ENCODE measurements at regions not wholly inside any gene's neighbourhood (a gene's known extent, or its start where the extent isn't known, plus 50 kb on each side); places are given as distances from the start of the nearest gene placed in this dataset.

DNA sequence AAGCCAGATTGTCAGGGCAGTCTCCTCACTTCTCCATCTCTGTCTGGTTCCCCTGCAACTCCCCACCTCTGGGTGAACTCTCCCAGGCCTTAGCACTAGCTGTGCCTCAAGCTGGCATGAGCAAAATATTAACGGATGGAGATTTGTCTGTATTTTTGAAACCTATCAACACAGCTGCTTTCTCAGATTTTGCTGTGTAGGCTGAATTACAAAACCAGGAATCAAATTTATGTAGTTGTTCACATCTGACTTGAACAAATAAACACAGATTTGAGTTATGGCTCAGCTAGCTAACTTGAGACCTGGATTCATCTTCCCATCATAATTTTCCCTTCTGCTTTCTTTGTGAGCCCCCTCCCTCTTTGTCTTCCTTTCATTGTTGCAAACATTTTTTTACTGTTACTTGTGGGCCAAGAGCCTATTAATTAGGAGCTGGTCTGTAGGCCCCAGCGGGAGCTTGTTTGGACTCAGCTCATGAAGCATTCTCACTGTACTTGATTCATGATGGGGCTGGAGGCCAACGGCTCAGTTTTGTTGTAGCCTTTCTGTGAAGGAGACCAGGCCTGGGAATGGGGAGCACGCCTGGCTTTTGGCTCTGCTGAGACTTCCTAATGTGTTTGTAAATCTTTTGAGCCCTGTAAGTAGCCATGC lies 164.1 kb upstream of the GATA6 start:
- H3K4me1 Mint-ChIP-seq (ENCODE audit: low read depth) = no peaks in the 10 kb centered on the region
- no peak for DNase-seq (ENCODE audit: low spot score)
- no peaks in the 10 kb centered on the region for H3K9me3 Mint-ChIP-seq
- no peak overlapping the region for H3K27ac Mint-ChIP-seq
- H3K36me3 Mint-ChIP-seq (ENCODE audit: low read depth) = no peaks in the 10 kb centered on the region
- no peak overlapping the region for H3K4me3 Mint-ChIP-seq (ENCODE audit: low read depth)
- intact Hi-C loops (cut with micrococcal nuclease) = no loop called here
- no peaks in the 10 kb centered on the region for H3K27me3 Mint-ChIP-seq (ENCODE audit: low read depth)

DNA sequence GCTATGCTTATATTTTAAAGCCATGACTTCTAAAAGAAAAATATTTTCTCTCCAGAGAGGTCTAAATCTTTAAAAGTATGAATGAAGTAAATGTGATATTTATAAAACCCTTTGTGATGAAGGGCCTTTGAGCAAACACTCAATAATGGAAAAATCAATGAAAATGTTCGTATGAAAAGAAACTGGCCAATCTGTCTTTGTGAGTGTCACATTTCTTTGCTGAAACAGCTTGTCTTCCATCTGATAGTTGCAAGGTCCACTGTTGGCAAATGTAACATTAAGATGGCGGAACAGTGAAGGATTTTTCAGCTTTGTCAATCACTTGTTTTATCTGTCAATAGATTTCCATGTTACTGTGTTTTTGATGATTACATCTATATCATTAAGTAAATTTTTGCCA lies 162.9 kb upstream of the GATA6 start:
- no peaks in the 10 kb centered on the region for H3K9me3 Mint-ChIP-seq
- H3K4me3 Mint-ChIP-seq (ENCODE audit: low read depth) = no peak overlapping the region
- no peak overlapping the region for H3K27ac Mint-ChIP-seq
- intact Hi-C loops (cut with micrococcal nuclease) = no loop called here
- DNase-seq (ENCODE audit: low spot score) = no peak
- no peaks in the 10 kb centered on the region for H3K36me3 Mint-ChIP-seq (ENCODE audit: low read depth)
- no peaks in the 10 kb centered on the region for H3K4me1 Mint-ChIP-seq (ENCODE audit: low read depth)
- H3K27me3 Mint-ChIP-seq (ENCODE audit: low read depth) = no peaks in the 10 kb centered on the region

DNA sequence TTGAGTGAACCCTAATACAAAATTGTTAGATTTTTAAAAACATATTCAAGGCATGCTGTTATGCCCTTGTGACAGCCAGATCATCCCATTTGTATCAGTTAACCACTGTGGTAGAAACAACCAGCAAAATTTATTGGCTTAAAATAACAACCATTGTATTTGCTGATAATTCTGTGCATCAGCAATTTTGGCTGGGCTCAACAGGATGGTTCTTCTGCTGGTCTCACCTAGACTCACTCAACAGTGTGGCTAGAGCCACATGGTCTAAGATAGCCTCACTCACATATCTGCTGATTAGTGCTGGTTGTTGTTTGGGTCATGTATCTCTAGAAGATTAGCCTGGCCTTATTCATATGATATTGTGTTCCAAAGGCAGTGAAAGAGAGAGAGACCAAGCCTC lies 160.1 kb upstream of the GATA6 start:
- H3K27me3 Mint-ChIP-seq (ENCODE audit: low read depth) = no peaks in the 10 kb centered on the region
- H3K9me3 Mint-ChIP-seq = no peaks in the 10 kb centered on the region
- no peak overlapping the region for H3K4me3 Mint-ChIP-seq (ENCODE audit: low read depth)
- no peaks in the 10 kb centered on the region for H3K4me1 Mint-ChIP-seq (ENCODE audit: low read depth)
- DNase-seq (ENCODE audit: low spot score) = no peak
- no peaks in the 10 kb centered on the region for H3K36me3 Mint-ChIP-seq (ENCODE audit: low read depth)
- intact Hi-C loops (cut with micrococcal nuclease) = no loop called here
- no peak overlapping the region for H3K27ac Mint-ChIP-seq

DNA sequence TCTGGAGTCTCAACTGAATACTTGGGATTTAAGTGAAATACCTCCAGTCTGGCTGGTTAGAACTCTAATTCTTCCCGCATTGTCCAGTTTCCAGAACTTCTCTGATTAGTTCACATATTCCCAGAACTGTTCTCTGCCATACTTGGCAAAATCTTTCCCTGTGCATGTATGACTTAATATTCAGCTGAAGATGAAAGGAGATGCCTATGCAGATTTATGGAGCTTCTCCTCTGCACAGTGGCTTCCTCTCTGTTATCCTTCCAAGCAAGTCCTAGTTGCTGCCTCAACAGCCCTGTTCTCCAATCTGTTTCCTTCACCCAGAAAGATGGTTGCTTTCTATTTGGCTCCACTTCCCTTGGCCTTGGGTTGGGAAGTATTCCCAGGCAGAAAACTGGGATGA lies 155.4 kb upstream of the GATA6 start:
- Mint-ChIP-seq H3K4me1 (ENCODE audit: low read depth) (no peaks in the 10 kb centered on the region), H3K9me3 (no peaks in the 10 kb centered on the region), H3K27ac (no peak overlapping the region), H3K4me3 (ENCODE audit: low read depth) (no peak overlapping the region), H3K27me3 (ENCODE audit: low read depth) (no peaks in the 10 kb centered on the region), H3K36me3 (ENCODE audit: low read depth) (no peaks in the 10 kb centered on the region)
- intact Hi-C loops (cut with micrococcal nuclease) = no loop called here
- no peak for DNase-seq (ENCODE audit: low spot score)

- H3K36me3 Mint-ChIP-seq (ENCODE audit: low read depth) = no peaks in the 10 kb centered on the region
- H3K27ac Mint-ChIP-seq = no peak overlapping the region
- no peak overlapping the region for H3K4me3 Mint-ChIP-seq (ENCODE audit: low read depth)
- H3K4me1 Mint-ChIP-seq (ENCODE audit: low read depth) = no peaks in the 10 kb centered on the region
- DNase-seq (ENCODE audit: low spot score) = no peak
- intact Hi-C loops (cut with micrococcal nuclease) = no loop called here
- H3K9me3 Mint-ChIP-seq = no peaks in the 10 kb centered on the region
- H3K27me3 Mint-ChIP-seq (ENCODE audit: low read depth) = no peaks in the 10 kb centered on the region
Measured at GRCh38 chr18:22015156-22015555, 154.2 kb upstream of the GATA6 start.

GRCh38 chr18:22018366-22018765 lies 151.0 kb upstream of the GATA6 start:
- no peaks in the 10 kb centered on the region for H3K36me3 Mint-ChIP-seq (ENCODE audit: low read depth)
- no peaks in the 10 kb centered on the region for H3K27me3 Mint-ChIP-seq (ENCODE audit: low read depth)
- no peak overlapping the region for H3K4me3 Mint-ChIP-seq (ENCODE audit: low read depth)
- H3K27ac Mint-ChIP-seq = no peak overlapping the region
- DNase-seq (ENCODE audit: low spot score) = no peak
- no peaks in the 10 kb centered on the region for H3K9me3 Mint-ChIP-seq
- H3K4me1 Mint-ChIP-seq (ENCODE audit: low read depth) = no peaks in the 10 kb centered on the region
- intact Hi-C loops (cut with micrococcal nuclease) = no loop called here

GRCh38 chr18:22019193-22019592 lies 150.2 kb upstream of the GATA6 start:
- Mint-ChIP-seq H3K36me3 (ENCODE audit: low read depth) (no peaks in the 10 kb centered on the region), H3K9me3 (no peaks in the 10 kb centered on the region), H3K27ac (no peak overlapping the region), H3K4me1 (ENCODE audit: low read depth) (no peaks in the 10 kb centered on the region), H3K4me3 (ENCODE audit: low read depth) (no peak overlapping the region), H3K27me3 (ENCODE audit: low read depth) (no peaks in the 10 kb centered on the region)
- no peak for DNase-seq (ENCODE audit: low spot score)
- intact Hi-C loops (cut with micrococcal nuclease) = no loop called here

DNA sequence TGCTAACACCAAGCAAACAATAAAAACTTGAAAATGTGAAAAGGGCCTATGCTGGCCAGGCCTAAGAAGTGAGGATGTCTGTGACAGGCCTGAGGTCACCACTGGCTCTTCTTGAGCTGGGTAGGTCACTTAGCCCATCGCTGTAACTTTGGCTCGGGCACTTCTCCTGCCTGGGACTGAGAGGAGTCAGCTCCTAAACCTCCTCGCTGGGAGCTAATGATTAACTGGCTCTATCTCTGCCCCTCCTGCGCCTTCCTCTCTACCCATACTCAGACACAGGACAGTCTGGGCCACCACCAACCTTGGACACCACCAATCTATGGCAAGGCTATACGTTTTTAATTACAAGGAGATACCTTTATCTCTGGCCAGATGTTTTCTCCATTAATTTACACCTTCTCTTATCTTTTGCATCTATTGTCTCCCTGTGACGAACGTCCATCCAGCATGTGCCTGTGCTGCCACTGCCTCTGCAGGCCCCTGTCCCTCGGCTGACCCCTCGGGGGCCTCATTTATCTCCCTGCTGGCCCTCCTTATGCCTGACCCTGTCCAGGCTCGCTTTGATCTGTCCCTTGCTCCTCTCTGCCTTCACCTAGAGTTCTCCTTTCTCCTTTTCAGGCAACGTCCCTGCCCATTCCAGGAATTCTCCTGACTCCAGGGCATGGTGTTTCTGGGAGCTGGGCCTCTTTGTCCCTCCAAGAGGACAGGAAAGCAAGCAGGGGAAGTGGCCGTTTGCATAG lies 149.1 kb upstream of the GATA6 start:
- Mint-ChIP-seq H3K4me1 (ENCODE audit: low read depth) (no peaks in the 10 kb centered on the region), H3K36me3 (ENCODE audit: low read depth) (no peaks in the 10 kb centered on the region), H3K27me3 (ENCODE audit: low read depth) (no peaks in the 10 kb centered on the region), H3K4me3 (ENCODE audit: low read depth) (no peak overlapping the region), H3K9me3 (no peaks in the 10 kb centered on the region), H3K27ac (no peak overlapping the region)
- DNase-seq (ENCODE audit: low spot score) = no peak
- intact Hi-C loops (cut with micrococcal nuclease) = no loop called here

DNA sequence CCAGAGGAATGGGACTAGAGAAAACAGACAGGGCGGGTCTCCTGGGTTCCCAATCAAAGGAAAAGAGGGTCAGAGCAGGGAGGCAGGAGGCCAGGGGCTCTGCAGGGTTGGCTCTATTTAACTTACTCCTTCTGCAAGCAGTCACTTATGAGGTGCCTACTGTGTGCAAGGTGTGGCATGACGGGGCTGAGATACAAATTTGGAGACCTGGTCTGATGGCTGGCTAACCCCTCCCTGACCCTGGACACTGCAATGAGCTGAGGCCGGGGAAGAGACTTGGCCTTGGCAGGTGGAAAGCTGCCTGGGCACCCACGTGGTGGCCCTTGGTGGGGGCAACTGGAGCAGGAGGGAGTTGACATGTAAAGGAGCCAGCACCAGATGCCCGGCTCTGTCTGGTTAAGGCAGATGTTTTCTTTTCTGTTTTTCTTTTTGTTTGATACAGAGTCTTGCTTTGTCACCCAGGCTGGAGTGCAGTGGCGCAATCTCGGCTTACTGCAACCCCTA lies 148.5 kb upstream of the GATA6 start:
- no peaks in the 10 kb centered on the region for H3K36me3 Mint-ChIP-seq (ENCODE audit: low read depth)
- H3K4me1 Mint-ChIP-seq (ENCODE audit: low read depth) = no peaks in the 10 kb centered on the region
- intact Hi-C loops (cut with micrococcal nuclease) = no loop called here
- H3K4me3 Mint-ChIP-seq (ENCODE audit: low read depth) = no peak overlapping the region
- no peaks in the 10 kb centered on the region for H3K27me3 Mint-ChIP-seq (ENCODE audit: low read depth)
- no peak for DNase-seq (ENCODE audit: low spot score)
- H3K27ac Mint-ChIP-seq = no peak overlapping the region
- H3K9me3 Mint-ChIP-seq = no peaks in the 10 kb centered on the region

DNA sequence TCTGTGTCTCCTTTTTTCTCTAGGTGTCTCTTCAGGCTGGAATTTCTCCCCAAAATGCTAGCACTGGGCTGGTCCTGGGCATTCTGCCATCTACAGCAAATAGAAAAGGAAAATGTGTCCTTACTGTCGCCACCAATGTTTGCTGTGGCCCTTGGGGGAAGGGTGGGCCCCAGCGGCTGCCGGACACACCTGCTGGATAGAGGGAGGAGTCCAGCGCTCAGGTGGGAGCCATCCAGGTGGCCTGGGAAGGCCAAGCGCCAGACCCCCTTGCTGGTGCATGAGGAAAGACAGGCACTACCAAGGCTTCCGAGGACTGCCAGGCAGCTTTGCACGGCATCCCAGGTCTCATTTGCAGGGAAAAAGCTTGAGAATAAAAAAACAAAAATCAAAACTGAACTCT lies 147.7 kb upstream of the GATA6 start:
- Mint-ChIP-seq H3K27ac (no peak overlapping the region), H3K4me3 (ENCODE audit: low read depth) (no peak overlapping the region), H3K4me1 (ENCODE audit: low read depth) (no peaks in the 10 kb centered on the region), H3K27me3 (ENCODE audit: low read depth) (no peaks in the 10 kb centered on the region), H3K9me3 (no peaks in the 10 kb centered on the region), H3K36me3 (ENCODE audit: low read depth) (no peaks in the 10 kb centered on the region)
- DNase-seq (ENCODE audit: low spot score) = no peak
- intact Hi-C loops (cut with micrococcal nuclease) = no loop called here

GRCh38 chr18:22024924-22025323 lies 144.5 kb upstream of the GATA6 start:
- H3K4me3 Mint-ChIP-seq (ENCODE audit: low read depth) = no peak overlapping the region
- intact Hi-C loops (cut with micrococcal nuclease) = no loop called here
- no peaks in the 10 kb centered on the region for H3K36me3 Mint-ChIP-seq (ENCODE audit: low read depth)
- no peaks in the 10 kb centered on the region for H3K4me1 Mint-ChIP-seq (ENCODE audit: low read depth)
- H3K27me3 Mint-ChIP-seq (ENCODE audit: low read depth) = no peaks in the 10 kb centered on the region
- no peak overlapping the region for H3K27ac Mint-ChIP-seq
- no peaks in the 10 kb centered on the region for H3K9me3 Mint-ChIP-seq
- no peak for DNase-seq (ENCODE audit: low spot score)

GRCh38 chr18:22026362-22026761 lies 143.0 kb upstream of the GATA6 start:
- Mint-ChIP-seq H3K4me3 (ENCODE audit: low read depth) (no peak overlapping the region), H3K36me3 (ENCODE audit: low read depth) (no peaks in the 10 kb centered on the region), H3K27ac (no peak overlapping the region), H3K4me1 (ENCODE audit: low read depth) (no peaks in the 10 kb centered on the region), H3K9me3 (no peaks in the 10 kb centered on the region), H3K27me3 (ENCODE audit: low read depth) (no peaks in the 10 kb centered on the region)
- no peak for DNase-seq (ENCODE audit: low spot score)
- intact Hi-C loops (cut with micrococcal nuclease) = no loop called here

DNA sequence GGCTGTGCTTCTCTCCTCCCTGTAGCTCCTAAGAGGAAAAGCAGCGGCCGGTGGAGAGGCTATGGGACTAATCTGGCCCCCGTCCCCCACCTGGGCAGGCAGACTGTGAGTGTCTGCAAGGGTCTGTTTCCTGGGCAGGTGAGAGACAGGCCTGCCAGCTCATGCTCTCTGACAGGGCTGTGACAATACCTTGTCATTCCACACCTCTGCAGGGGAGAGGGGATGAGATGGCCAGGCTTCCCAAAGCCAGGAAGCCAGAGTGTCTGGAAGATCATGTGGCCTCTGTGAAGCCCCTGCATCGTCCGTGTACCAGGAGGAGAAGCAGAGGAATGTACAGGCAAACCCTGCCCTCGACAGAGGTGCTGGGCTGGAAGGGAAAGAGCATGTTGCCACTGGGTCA lies 142.5 kb upstream of the GATA6 start:
- no peak overlapping the region for H3K27ac Mint-ChIP-seq
- H3K9me3 Mint-ChIP-seq = no peaks in the 10 kb centered on the region
- no peaks in the 10 kb centered on the region for H3K36me3 Mint-ChIP-seq (ENCODE audit: low read depth)
- no peaks in the 10 kb centered on the region for H3K27me3 Mint-ChIP-seq (ENCODE audit: low read depth)
- intact Hi-C loops (cut with micrococcal nuclease) = no loop called here
- H3K4me1 Mint-ChIP-seq (ENCODE audit: low read depth) = no peaks in the 10 kb centered on the region
- DNase-seq (ENCODE audit: low spot score) = no peak
- H3K4me3 Mint-ChIP-seq (ENCODE audit: low read depth) = no peak overlapping the region

All from activated T-helper 2 cell treated with anti-CD3 and anti-CD28 coated beads, Interferon-gamma antibody, Interleukin-2, Interleukin-4, amounts not matched to agents 10 μg/mL and 5 μg/mL and 100 μg/mL, durations not matched to agents 14 hours and 24 hours and 36 hours (primary cell).